ENCODE measurements at regions not wholly inside any gene's neighbourhood (a gene's known extent, or its start where the extent isn't known, plus 50 kb on each side); places are given as distances from the start of the nearest gene placed in this dataset.
"Not testable (repeated sequence)": the region's sequence is repeated elsewhere in the genome, so short reads cannot be mapped to it uniquely, and the experiment has no call there.

DNA sequence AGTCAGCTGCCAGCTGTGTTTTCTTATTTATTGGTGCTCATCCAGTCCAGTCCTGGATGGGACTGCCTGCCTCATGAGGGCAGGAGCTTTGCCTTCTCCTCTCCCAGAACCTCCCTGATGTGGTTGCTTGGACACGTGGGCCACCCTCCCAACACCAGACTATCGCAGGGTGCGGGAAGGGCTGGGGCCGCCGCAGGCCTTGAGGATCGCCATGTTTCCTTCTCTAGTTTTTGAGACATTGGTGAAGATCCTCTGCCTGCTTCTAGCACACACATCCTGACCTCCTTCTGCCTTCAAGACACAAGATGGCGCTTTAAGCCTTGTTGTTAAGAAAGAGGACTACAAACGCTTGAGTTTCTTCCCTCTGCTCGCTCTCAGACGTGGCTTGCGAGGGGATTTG lies 2937.0 kb downstream of the RPIA start:
- TF ChIP-seq, protein P1, sequence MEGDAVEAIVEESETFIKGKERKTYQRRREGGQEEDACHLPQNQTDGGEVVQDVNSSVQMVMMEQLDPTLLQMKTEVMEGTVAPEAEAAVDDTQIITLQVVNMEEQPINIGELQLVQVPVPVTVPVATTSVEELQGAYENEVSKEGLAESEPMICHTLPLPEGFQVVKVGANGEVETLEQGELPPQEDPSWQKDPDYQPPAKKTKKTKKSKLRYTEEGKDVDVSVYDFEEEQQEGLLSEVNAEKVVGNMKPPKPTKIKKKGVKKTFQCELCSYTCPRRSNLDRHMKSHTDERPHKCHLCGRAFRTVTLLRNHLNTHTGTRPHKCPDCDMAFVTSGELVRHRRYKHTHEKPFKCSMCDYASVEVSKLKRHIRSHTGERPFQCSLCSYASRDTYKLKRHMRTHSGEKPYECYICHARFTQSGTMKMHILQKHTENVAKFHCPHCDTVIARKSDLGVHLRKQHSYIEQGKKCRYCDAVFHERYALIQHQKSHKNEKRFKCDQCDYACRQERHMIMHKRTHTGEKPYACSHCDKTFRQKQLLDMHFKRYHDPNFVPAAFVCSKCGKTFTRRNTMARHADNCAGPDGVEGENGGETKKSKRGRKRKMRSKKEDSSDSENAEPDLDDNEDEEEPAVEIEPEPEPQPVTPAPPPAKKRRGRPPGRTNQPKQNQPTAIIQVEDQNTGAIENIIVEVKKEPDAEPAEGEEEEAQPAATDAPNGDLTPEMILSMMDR (IDR thresholded peaks at IDR 0.05), result not testable (repeated sequence)
- TF ChIP-seq POLR2A (IDR thresholded peaks at IDR 0.05), result not testable (repeated sequence)

Measured in esophagus squamous epithelium (tissue), 4 donors.